ENCODE measurements at regions not wholly inside any gene's neighbourhood (a gene's known extent, or its start where the extent isn't known, plus 50 kb on each side); places are given as distances from the start of the nearest gene placed in this dataset.
"Not testable (repeated sequence)": the region's sequence is repeated elsewhere in the genome, so short reads cannot be mapped to it uniquely, and the experiment has no call there.

- no peak for DNase-seq
These were observed 166.9 kb upstream of the FBXL7 start for GRCh38 chr5:15333091-15333490.

DNA sequence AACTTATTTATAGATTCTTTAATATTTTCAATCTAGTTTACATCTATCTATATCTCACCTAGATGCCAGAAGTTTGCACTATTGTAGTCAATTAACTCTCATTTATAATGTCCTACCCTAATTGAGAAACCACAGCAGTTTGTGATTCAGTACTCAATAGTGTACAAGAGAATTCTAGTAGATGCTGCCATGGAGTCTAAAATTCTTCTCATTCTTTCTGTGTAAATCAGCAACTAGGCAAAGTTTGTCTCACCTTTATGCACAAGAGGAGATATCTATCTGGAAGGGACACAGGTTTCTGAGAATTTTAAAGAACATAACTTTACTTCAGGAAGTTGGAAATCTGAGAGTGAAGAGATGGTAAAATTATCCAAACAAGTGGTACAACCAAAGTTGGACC, 173.0 kb upstream of the FBXL7 start:
- DNase-seq, result no peak

DNA sequence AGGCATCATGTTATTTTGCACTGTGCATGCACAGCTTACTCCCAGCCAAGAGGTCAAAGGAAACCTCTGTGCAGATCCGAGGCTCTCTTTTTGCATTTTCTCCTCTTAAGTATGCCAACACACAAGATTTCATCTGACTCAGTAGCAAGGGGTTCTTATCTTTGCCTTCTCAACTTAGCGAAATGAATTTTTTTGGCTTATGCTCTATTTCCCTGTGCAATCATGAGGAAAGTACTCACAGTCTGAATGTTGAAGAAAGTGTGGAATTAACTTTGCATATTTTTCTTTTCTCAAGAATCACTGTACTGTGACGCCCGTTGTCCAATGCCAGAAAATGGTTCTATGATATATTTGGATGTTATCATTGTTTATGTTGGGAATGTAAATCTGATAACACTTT, 173.5 kb upstream of the FBXL7 start:
- DNase-seq, result no peak

DNA sequence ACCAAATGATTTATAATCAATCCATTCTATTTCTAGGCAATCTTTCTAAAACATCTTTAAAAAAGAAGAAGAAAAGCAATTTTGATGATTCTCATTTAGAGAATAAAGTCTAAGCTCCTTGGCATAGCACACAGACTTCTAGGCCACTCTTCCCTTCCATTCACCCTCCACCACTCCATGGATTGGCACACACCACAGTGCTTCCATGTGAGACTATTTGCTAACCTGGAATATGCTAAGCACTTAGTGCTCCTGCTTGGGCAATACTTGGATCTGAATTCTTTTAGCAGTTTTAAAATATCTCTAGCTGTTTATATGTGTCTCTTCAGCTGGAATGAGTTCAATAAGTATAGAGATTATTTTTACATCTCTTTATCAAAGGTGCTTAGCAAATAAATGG, 177.6 kb upstream of the FBXL7 start:
- DNase-seq, result no peak

GRCh38 chr5:15321776-15322175, 178.2 kb upstream of the FBXL7 start:
- no peak for DNase-seq

DNA sequence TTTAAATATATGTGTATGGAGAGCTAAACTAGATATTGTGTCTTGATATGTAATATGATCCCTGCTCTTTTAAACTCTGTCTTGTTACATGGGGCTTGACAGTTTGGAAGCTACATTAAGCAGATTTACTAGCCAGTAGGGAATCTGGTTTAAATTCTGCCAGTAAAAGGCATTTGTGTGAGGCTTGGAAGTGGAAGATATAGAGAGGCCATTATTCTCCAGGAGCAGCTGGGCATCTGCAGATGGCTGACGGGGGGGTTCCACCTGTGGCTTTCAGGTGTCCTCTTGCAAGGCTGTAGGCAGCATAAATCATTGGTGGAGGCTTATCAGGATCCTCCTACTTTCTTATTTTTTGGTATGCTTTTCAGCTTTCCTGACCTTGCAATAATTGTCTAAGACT, 179.1 kb upstream of the FBXL7 start:
- DNase-seq, result no peak

DNA sequence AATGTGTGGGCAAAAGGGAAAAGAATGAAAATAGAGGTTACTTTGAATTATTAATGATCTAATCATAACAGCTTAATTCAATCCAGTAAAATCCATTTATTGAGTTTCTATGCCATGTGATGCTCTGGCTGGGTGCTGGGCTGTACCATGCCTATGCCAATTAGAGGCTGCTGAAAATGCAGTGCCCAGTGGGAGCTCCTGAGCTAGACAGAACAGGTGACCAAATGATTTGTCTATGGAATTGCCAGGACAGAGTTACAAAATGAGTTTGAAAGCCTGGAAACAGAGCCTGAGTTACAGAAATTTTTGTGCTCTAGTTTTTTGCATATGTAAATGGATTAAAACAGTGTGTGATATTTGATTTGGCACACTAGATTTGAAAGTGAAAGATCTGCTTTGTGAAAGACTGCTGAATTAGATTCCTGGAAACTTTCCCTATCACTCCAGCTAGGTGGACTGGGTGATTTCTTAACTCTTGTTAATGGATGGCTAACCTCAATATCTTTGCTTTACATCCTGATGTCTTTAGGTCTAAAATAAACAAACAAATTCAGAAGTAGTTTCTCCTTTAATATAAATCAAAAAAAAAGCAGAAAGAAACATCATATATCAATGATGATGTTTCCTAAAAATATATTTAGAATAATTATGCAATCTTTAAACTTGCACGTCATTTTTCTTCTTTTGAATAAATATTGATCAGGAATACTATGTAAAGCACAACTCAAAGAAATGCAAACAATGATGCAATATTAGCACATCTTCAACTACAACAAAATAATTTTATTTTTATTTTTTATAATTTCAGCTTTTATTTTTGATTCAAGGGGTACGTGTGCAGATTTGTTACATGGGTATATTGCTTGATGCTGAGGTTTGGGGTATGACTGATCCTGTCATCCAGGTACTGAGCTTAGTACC, 194.8 kb upstream of the FBXL7 start:
- no peak for DNase-seq

- DNase-seq, result no peak
These were observed 195.8 kb upstream of the FBXL7 start for GRCh38 chr5:15304066-15304731.

GRCh38 chr5:15300141-15300540, 199.8 kb upstream of the FBXL7 start:
- no peak for DNase-seq

GRCh38 chr5:15290953-15291352, 209.0 kb upstream of the FBXL7 start:
- DNase-seq, result no peak

DNA sequence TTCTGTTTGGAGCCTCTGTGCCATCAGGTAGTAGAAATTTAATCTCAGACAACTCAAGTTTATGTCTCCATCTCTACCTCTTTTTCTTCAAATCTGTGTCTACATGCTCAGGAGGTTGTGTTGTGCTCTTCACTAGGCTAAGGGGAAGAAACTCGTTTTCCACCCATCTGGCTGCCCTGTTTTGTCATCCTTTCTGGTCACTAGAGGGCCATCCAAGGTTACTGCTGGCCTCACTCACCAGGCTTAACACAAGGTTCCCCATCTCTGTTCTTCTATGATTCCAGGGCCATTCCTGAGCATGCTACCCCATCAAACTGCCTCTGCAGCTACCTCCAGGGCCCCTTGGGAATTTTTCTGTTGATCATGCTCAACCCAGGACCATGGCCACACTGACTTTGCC, 213.3 kb upstream of the FBXL7 start:
- no peak for DNase-seq

DNA sequence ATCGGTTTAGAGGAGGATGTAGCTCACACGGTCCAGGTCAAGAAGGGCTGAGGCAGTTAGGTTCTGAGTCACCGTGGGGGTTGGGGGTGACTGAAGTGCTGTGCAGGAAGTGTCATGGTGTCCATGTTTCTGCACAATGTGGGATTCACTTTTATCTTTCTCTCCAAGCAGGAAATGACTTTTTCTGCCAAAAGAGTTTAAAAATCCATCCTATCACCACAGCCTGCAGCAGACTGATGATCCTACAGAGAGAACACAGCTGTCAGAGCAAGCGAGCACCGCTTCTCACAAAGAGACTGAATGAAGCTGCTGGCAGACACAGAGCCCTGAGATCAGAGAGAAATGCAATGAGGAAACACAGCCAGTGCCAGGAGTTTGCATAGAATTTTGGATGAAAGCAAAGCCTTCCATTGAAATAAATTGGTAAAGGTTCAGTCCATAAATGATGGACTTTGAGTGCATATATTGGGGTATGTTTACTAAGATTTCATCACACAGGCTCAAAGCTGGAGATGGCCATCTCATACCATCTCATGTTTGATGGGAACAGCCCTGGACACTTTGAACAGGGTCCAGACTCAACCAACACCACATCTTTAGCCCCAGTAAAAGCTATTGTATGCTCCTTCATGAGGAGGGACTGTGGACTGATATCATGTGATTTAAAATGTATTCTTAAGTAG, 213.9 kb upstream of the FBXL7 start:
- DNase-seq, result no peak

DNA sequence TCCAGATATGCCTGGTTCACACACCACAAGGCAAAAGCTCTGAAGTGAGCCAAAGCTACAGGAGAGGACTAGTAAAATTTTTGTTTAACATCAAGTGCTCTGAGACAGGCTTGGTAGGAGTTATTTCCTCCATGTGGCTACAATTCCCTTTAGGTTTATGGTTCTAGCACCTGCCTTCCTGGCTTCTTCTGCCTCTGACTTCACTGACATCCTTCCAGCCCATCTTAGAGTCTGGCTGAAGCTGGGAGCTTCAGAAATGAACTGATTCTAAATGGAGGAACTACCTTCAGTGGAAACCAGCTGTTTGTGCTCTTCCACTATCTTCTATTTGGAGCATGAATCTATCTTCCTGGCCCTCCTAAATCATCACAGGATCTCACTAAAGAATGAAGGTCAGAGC, 215.3 kb upstream of the FBXL7 start:
- DNase-seq, result no peak

GRCh38 chr5:15283076-15283475, 216.9 kb upstream of the FBXL7 start:
- no peak for DNase-seq

DNA sequence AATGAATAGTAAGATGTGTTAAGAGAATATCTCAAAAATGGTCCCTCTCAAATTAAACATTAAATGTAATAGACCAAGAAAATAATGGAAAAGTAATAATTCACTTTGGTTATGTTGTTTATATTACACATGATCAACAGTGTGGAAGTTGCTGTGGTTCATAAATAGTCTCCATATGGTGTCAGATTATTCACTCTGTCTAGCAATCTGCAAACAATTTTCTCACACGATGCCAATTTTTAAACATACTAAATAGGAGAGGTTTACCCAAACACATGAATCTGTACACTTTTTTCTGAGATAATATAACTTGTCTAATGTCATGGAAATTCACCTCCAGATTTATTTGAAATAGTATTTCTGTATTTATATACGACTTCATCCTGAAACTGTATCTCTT, 217.4 kb upstream of the FBXL7 start:
- no peak for DNase-seq

DNA sequence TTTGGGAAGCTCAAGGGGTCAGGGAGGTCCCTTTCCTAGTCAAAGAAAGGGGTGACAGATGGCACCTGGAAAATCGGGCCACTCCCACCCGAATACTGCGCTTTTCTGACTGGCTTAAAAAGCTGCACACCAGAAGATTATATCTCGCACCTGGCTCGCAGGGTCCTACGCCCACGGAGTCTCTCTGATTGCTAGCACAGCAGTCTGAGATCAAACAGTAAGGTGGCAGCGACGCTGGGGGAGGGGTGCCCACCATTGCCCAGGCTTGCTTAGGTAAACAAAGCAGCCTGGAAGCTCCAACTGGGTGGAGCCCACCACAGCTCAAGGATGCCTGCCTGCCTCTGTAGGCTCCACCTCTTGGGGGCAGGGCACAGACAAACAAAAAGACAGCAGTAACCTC, 228.4 kb upstream of the FBXL7 start:
- DNase-seq, result not testable (repeated sequence)

DNA sequence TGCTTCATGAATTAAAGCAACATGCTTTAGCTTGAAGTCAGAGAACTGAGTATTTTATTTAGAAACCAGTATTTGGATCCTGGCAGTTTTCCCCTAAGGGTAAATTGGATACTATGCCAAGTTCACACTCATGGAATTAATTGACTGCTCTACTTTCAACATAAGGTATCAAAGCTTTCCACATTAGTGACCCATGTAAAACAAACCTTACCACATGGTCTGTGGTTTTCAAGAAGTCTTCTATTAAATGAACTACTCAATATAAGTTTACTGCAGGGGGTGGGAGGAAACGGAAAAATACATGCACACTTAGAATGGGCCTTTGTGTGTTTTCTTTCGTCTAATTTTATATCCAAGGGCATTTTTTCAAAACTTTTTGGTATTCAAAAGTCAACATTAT, 232.0 kb upstream of the FBXL7 start:
- no peak for DNase-seq

GRCh38 chr5:15266841-15267240, 233.1 kb upstream of the FBXL7 start:
- DNase-seq, result no peak

GRCh38 chr5:15266229-15266628, 233.8 kb upstream of the FBXL7 start:
- DNase-seq, result no peak

- DNase-seq, result no peak
These were observed 236.0 kb upstream of the FBXL7 start for GRCh38 chr5:15263942-15264341.

DNA sequence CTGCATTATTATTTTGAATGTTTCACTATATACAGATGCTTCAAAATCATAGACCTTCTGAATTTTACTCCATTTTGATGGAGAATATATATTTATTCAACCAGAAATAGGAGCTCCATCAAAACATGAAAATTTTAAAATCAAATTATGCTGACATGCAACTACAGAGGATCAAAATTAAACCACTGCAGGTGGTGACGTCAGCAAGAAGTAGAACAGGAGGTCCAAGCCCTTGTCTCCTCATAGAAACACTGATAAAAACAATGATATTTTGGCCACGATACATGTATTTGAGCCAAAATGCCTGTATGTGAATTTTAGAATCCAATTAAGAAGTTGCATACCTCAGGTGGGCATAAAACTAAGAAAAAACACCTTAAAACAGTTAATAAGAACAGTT, 236.6 kb upstream of the FBXL7 start:
- no peak for DNase-seq

GRCh38 chr5:15261269-15261995, 238.5 kb upstream of the FBXL7 start:
- DNase-seq, result no peak
